ENCODE measurements at regions not wholly inside any gene's neighbourhood (a gene's known extent, or its start where the extent isn't known, plus 50 kb on each side); places are given as distances from the start of the nearest gene placed in this dataset.

DNA sequence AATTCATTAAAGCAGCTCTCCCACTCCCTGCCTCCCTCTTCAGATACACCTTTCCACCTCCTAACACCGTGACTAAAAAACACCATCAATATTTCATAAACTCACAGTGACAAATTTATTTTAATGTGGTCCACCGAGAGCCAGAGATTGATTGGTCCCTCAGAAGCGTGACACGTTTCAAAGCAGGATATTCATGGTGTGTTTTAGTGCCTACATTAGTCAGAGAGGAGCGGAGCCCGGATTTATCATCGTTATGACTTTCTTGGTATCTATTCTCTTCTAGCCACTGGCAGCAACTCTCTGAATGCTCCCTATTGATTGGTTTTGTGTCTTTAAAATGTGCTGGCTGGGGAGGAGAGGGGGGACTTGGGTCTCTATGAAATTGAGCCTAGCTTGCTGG is 265.3 kb downstream of the DHX35 start:
- TF ChIP-seq EP300 (IDR thresholded peaks at IDR 0.05) = no peak
- TF ChIP-seq, protein P1, sequence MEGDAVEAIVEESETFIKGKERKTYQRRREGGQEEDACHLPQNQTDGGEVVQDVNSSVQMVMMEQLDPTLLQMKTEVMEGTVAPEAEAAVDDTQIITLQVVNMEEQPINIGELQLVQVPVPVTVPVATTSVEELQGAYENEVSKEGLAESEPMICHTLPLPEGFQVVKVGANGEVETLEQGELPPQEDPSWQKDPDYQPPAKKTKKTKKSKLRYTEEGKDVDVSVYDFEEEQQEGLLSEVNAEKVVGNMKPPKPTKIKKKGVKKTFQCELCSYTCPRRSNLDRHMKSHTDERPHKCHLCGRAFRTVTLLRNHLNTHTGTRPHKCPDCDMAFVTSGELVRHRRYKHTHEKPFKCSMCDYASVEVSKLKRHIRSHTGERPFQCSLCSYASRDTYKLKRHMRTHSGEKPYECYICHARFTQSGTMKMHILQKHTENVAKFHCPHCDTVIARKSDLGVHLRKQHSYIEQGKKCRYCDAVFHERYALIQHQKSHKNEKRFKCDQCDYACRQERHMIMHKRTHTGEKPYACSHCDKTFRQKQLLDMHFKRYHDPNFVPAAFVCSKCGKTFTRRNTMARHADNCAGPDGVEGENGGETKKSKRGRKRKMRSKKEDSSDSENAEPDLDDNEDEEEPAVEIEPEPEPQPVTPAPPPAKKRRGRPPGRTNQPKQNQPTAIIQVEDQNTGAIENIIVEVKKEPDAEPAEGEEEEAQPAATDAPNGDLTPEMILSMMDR (IDR thresholded peaks at IDR 0.05) = no peak
- no peak for TF ChIP-seq POLR2A (IDR thresholded peaks at IDR 0.05)

Measured in sigmoid colon (tissue), 4 donors.